ENCODE measurements at regions not wholly inside any gene's neighbourhood (a gene's known extent, or its start where the extent isn't known, plus 50 kb on each side); places are given as distances from the start of the nearest gene placed in this dataset.
"Not testable (repeated sequence)": the region's sequence is repeated elsewhere in the genome, so short reads cannot be mapped to it uniquely, and the experiment has no call there.

DNA sequence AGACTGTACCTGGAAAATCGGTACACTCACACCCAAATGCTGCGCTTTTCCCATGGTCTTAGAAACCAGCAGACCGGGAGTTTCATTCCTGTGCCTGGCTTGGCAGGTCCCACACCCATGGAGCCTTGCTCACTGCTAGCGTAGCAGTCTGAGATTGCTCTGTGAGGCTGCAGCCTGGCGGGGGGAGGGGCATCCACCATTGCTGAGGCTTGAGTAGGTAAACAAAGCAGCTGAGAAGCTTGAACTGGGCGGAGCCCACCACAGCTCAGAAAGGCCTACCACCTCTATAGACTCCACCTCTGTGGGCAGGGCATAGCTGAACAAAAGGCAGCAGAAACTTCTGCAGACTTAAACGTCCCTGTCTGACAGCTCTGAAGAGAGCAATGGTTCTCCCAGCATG lies 271.4 kb downstream of the SCG2 start:
- H3K9me3 Mint-ChIP-seq, H3K4me3 Mint-ChIP-seq, H3K27ac Mint-ChIP-seq, H3K36me3 Mint-ChIP-seq, H3K4me1 Mint-ChIP-seq, H3K27me3 Mint-ChIP-seq: not testable (repeated sequence)

DNA sequence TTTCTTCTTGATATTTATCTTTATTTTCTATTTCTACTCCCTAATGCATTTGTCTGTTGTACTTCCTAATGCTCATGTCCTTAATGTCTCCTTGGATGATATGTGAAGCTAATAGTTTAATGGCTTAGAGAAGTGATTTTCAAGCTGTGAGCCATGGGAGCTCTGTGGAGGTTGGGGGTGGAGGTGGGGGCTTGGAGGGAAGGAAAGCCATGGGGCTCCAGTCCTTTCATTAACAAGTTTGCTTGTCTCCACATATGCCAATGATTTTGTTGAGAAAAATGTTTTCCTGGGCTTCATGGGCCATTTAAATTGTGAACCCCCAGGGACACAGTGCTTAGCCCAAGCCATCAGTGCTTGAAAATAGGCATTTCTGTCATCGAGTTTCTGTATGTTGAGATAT lies 264.1 kb downstream of the SCG2 start:
- H3K9me3 Mint-ChIP-seq: no peaks in the 10 kb centered on the region
- H3K4me1 Mint-ChIP-seq: no peaks in the 10 kb centered on the region
- no peak overlapping the region for H3K4me3 Mint-ChIP-seq
- no peaks in the 10 kb centered on the region for H3K36me3 Mint-ChIP-seq
- H3K27ac Mint-ChIP-seq: peak overlapping the region; percentile 17
- no peaks in the 10 kb centered on the region for H3K27me3 Mint-ChIP-seq

DNA sequence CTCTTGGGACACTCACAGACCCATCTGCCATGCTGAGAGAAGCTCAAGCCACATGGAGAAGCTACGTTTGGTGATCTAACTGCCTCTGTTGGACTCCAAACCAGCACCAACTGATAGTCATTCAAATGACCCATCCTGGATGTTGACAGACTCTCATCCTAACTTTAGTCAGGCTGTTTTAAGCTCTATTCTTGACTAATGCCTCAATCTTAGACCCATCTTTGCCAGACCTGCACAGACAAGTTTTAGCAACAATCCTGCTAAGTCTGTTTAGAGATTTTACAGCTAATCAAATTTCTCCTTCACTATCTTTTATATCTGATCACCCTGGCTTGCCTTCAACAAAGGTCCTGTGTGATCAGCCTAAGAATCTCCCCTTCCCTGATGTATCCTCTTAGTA lies 245.1 kb downstream of the SCG2 start:
- H3K9me3 Mint-ChIP-seq: no peaks in the 10 kb centered on the region
- H3K27ac Mint-ChIP-seq: no peak overlapping the region
- no peaks in the 10 kb centered on the region for H3K27me3 Mint-ChIP-seq
- no peaks in the 10 kb centered on the region for H3K36me3 Mint-ChIP-seq
- no peak overlapping the region for H3K4me3 Mint-ChIP-seq
- no peaks in the 10 kb centered on the region for H3K4me1 Mint-ChIP-seq

DNA sequence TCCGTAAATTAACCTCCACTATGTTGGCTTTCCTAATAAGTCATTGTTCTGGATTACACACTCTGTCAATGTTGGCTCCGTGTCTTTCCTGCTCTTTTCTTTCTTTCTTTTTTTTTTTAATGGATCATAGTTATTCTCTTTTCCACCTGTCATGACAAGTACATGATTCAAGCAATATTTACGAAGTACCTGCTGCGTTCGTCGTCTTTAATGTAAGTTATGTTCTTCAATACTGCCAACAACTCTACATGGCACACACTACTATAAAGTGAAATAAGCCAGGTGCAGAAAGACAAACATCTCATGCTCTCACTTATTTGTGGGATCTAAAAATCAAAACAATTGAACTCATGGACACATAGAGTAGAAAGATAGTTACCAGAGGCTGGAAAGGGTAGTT lies 239.1 kb downstream of the SCG2 start:
- H3K9me3 Mint-ChIP-seq: peaks cover 6% of the 10 kb centered on the region
- no peak overlapping the region for H3K27ac Mint-ChIP-seq
- no peak overlapping the region for H3K4me3 Mint-ChIP-seq
- no peaks in the 10 kb centered on the region for H3K27me3 Mint-ChIP-seq
- H3K36me3 Mint-ChIP-seq: no peaks in the 10 kb centered on the region
- H3K4me1 Mint-ChIP-seq: no peaks in the 10 kb centered on the region

DNA sequence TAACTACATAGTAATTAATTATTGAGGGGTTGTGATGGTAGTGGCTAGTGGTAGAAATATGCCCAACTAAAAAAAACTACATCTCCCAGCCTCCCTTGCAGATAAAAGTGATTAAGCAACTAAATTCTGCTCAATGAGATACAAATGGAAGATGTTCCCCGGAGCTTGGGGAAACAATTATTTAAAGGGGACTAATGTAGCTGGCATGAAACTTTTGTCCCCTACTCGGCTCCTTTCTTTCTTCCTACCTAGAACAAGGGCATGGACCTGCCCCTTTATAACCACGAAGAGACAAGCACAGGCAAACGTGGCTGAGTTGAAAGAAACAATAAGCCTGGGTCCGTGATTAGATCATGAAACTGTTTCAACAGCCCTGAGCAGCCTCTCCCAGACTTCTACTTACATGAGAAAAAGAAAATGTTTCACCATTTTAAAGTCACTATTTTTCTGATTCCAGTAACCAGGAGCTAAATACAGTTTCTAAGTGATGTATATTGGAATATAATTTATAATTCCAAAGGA lies 236.9 kb downstream of the SCG2 start:
- no peaks in the 10 kb centered on the region for H3K4me1 Mint-ChIP-seq
- no peaks in the 10 kb centered on the region for H3K36me3 Mint-ChIP-seq

DNA sequence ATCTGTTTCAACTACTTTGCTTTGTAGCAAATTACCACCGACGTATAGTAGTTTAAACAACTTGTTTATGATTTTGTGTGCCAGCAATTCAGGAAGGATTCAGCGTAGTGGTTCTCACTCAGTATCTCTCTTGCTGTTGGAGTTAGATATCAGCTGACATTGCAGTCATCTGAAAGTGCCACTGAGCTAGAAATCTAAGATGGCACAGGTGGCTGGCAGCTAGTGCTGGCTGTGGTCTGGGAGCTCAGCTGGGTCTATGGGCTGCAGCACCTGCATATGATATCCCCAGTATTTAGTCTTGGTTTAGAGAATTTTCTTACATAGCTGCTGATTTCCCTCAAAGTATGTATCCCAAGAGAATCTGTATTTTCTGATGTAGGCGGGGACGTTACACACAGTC lies 235.6 kb downstream of the SCG2 start:
- Mint-ChIP-seq H3K4me3 (no peak overlapping the region), H3K9me3 (peaks cover 6% of the 10 kb centered on the region), H3K36me3 (no peaks in the 10 kb centered on the region), H3K27me3 (no peaks in the 10 kb centered on the region), H3K4me1 (no peaks in the 10 kb centered on the region), H3K27ac (no peak overlapping the region)

More for the DNA sequence above, 236.9 kb downstream of the SCG2 start:
- Mint-ChIP-seq H3K27me3 (no peaks in the 10 kb centered on the region), H3K27ac (no peak overlapping the region), H3K4me3 (no peak overlapping the region), H3K9me3 (peaks cover 6% of the 10 kb centered on the region)

DNA sequence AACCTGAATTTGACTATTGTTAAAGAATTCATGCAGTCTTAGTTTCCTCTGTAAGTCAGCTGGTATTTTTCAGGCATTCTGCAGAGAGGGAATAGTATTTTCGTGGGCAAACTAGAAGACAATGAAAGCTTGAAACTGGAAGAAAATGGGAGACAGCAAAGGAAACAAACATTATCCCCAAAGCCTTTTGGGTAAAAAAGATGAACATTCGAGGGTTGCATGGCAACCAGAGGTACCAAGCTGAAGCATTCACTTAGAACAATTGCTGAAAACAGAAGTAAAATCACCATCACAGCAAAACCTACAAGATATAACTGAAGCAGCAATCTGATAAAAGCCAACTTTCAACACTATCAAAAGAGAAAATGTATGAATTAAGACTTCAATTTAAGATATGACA lies 233.7 kb downstream of the SCG2 start:
- no peaks in the 10 kb centered on the region for H3K9me3 Mint-ChIP-seq
- H3K4me3 Mint-ChIP-seq: no peak overlapping the region
- H3K4me1 Mint-ChIP-seq: no peaks in the 10 kb centered on the region
- no peak overlapping the region for H3K27ac Mint-ChIP-seq
- H3K36me3 Mint-ChIP-seq: no peaks in the 10 kb centered on the region
- no peaks in the 10 kb centered on the region for H3K27me3 Mint-ChIP-seq

DNA sequence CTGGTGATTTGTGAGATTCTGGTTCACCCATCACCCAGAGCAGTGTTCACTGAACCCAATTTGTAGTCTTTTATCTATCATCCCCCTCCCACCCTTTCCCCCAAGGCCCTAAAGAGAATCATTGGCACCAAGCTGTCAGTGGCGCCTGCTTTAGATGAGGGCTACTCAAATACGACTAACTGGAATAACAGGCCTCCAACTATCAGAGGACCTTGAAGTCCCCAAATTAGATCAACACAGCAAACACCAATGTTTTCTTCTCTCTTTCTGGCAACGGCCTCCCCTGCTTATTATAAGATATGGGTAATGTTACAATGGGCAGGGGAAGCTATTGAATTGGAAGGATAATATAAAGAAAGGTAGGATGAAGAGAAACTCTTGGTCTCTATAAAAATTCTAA lies 232.3 kb downstream of the SCG2 start:
- Mint-ChIP-seq H3K4me1 (no peaks in the 10 kb centered on the region), H3K27ac (no peak overlapping the region), H3K4me3 (no peak overlapping the region), H3K27me3 (no peaks in the 10 kb centered on the region), H3K9me3 (no peaks in the 10 kb centered on the region), H3K36me3 (no peaks in the 10 kb centered on the region)

DNA sequence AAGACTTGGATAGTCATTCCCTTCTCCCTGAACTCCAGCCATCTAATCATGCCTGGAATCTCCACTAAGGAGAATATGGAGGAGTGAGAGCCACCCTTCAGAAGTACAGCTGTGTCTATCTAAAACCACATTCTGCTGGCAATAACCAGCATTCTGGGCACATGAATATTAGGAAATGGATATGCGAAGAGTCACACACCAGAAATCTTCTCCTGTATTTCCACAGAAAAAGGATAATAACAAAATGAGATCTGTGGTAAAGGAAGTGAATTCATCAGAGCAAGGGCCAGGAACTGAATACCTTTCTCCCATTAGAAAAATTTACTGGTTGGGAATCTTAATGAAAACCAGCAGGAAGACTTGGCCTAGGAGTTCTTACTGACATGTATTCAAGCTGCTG lies 218.8 kb downstream of the SCG2 start:
- Mint-ChIP-seq H3K4me3 (no peak overlapping the region), H3K27ac (no peak overlapping the region), H3K9me3 (peaks cover 9% of the 10 kb centered on the region), H3K27me3 (no peaks in the 10 kb centered on the region), H3K36me3 (no peaks in the 10 kb centered on the region), H3K4me1 (no peaks in the 10 kb centered on the region)

DNA sequence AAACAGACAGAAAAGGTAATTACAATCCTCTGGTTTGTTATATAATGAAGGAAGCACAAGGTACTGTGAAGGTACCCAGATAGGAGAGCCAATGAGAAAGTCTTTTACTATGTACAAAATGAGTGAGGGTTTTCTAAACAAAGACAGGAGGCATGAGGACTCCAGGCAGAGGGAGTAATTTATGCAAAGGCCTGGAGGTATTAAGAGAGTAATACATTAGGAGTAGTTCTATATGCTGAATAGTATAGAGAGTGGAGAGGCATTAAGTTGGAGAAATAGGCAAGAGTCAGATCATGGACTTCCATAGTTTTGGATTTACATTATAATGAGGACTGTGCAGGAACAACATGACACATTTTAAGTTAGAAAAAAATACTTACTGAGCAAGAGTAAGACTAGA lies 216.0 kb downstream of the SCG2 start:
- Mint-ChIP-seq H3K9me3 (peaks cover 9% of the 10 kb centered on the region), H3K4me3 (no peak overlapping the region), H3K4me1 (no peaks in the 10 kb centered on the region), H3K36me3 (no peaks in the 10 kb centered on the region), H3K27me3 (no peaks in the 10 kb centered on the region), H3K27ac (no peak overlapping the region)

DNA sequence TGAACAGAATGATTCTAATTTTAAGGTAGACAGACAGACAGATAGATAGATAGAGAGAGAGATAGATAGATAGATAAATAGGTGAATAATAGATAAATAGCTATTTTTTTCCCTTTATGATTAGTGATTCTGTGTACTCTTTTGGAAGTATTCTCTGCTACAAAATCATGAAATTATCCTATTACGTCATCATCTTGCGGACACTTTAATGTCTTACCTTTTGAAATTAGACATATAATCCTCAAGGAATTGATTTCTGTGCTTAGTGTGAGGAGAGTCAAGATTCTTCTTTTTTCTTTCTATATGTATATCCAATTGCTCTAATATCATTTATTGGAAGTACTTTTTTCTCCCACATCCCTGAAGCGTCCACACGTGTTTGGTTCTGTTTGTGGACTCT lies 215.2 kb downstream of the SCG2 start:
- H3K27ac Mint-ChIP-seq: no peak overlapping the region

DNA sequence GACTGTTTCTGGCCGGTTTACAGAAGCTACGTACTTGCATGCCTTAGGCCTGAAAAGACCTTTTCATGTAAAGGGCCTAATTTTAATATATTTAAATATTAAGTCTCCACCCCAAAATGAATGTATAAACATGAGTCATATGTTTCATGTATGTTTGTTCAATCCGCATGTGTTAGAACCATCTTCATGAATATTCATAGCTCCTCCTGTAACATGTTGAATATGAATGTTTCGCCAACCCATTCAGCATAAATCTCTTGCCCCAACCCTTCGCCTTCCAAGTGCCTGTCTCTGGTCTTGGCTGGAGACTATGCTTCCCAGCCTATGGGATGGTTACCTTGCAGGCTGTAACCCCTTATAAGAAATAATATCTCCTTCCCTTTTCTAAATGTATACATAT lies 212.5 kb downstream of the SCG2 start:
- Mint-ChIP-seq H3K27me3 (no peaks in the 10 kb centered on the region), H3K9me3 (peaks cover 1% of the 10 kb centered on the region), H3K36me3 (no peaks in the 10 kb centered on the region), H3K27ac (no peak overlapping the region), H3K4me3 (no peak overlapping the region), H3K4me1 (no peaks in the 10 kb centered on the region)

More for the DNA sequence above, 215.2 kb downstream of the SCG2 start:
- H3K4me3 Mint-ChIP-seq: no peak overlapping the region
- no peaks in the 10 kb centered on the region for H3K4me1 Mint-ChIP-seq
- H3K27me3 Mint-ChIP-seq: no peaks in the 10 kb centered on the region
- H3K9me3 Mint-ChIP-seq: peaks cover 8% of the 10 kb centered on the region
- H3K36me3 Mint-ChIP-seq: no peaks in the 10 kb centered on the region

DNA sequence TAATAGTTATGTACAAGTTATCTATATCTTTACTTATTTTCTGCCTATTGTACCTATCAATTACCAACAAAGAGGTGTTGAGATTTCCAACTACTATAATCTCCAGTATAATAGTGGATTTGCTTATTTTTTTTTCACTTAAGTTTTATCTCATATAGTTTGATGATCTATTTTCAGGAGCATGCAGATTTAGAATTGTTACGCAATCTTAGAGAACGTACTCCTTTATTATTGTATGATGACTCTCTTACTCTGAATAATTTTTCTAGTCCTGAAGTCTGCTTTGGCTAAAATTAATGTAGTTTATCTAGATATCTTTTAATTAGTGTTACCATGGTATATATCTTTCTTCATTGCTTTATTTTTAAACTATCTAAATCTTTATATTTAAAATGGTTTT lies 205.2 kb downstream of the SCG2 start:
- no peaks in the 10 kb centered on the region for H3K36me3 Mint-ChIP-seq
- H3K27me3 Mint-ChIP-seq: no peaks in the 10 kb centered on the region
- no peaks in the 10 kb centered on the region for H3K4me1 Mint-ChIP-seq
- no peak overlapping the region for H3K4me3 Mint-ChIP-seq
- H3K27ac Mint-ChIP-seq: no peak overlapping the region
- H3K9me3 Mint-ChIP-seq: peaks cover 6% of the 10 kb centered on the region

DNA sequence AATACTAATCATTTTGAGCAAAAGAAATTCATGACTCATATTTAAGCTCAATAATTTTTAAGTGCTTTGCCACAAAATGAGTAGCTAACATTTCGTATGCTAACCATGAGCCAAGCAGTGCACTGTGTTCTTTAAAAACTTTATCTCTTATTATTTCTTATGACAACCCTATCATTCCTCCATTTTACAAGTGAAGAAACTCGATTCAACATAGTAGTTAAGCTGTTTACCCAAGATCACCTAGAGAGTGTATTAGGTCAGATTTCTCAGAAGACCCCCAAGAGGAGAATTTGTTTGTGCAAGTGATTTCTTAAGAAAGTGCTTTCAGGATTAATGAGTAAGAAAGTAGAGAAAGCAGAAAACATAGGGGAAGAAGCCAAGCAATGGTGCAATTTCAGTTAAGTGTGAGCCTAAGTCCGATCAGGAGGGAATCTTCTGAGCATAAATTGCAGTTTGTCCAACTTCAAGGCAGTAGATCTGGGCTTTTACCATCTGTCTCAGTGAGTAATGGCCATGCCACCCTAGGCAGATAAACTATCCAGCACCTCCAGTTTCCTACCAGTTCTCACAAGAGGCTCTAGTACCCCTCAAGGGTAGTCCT lies 202.7 kb downstream of the SCG2 start:
- H3K4me3 Mint-ChIP-seq: no peak overlapping the region
- no peaks in the 10 kb centered on the region for H3K4me1 Mint-ChIP-seq
- no peaks in the 10 kb centered on the region for H3K27me3 Mint-ChIP-seq
- no peak overlapping the region for H3K27ac Mint-ChIP-seq
- H3K36me3 Mint-ChIP-seq: no peaks in the 10 kb centered on the region
- H3K9me3 Mint-ChIP-seq: peaks cover 6% of the 10 kb centered on the region

DNA sequence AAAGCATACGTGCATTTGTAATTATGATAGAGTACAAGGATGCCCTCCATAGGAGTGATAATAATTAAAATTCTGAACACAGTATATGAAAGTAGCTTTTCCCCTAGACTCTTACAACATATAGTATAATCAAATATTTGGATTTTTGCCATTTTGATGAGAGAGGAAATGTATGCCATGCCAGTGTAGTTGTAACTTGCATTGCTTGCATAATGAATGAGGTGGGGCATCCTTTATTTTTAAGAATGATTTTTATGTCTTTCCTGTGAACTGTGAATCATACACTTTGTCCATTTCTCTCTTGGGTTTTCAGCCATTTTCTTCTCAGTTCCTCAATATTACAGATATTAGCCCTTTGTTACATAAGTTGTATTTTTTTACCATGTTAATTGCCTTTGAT lies 197.5 kb downstream of the SCG2 start:
- H3K9me3 Mint-ChIP-seq: no peaks in the 10 kb centered on the region
- H3K27ac Mint-ChIP-seq: no peak overlapping the region
- no peaks in the 10 kb centered on the region for H3K36me3 Mint-ChIP-seq
- H3K27me3 Mint-ChIP-seq: no peaks in the 10 kb centered on the region
- H3K4me3 Mint-ChIP-seq: no peak overlapping the region
- no peaks in the 10 kb centered on the region for H3K4me1 Mint-ChIP-seq

DNA sequence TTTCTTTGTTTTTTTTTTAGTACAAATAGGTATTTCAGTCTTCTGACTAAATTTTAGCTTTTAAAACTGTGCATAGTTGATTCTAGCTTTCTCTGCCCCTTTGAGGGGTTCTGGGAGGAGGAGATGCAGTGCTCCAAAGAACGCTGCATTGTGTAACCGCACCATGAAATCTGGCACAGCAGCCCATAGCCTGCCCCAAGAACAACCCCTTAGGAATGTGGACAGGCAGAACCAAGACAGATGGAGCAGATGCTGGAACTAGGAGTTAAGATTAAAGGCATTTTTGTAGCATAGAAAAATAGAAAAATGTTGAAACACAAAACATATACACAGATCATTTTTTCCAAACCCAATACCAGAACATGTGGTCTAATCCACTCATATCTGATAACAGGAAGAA lies 187.5 kb downstream of the SCG2 start:
- no peaks in the 10 kb centered on the region for H3K4me1 Mint-ChIP-seq
- H3K27ac Mint-ChIP-seq: no peak overlapping the region
- no peaks in the 10 kb centered on the region for H3K36me3 Mint-ChIP-seq
- no peaks in the 10 kb centered on the region for H3K27me3 Mint-ChIP-seq
- H3K4me3 Mint-ChIP-seq: no peak overlapping the region
- H3K9me3 Mint-ChIP-seq: peaks cover 4% of the 10 kb centered on the region

DNA sequence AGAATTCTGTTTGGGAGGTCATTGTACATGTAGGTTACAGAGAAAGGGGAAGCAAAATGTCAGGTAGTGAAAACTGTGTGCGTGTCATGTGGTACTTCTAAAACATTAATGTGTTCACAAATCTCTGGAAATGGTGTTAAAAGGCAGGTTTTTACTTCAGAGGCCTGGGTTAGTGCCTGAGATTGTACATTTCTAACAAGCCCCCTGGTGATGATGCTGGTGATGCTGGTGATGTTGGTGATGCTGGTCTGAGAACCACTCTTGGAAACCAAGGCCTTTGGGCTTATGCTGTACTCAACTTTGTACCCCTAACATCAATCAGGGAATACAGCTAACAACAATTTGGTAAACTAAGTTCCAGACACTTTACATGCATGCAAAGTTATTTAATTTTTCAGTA lies 187.1 kb downstream of the SCG2 start:
- Mint-ChIP-seq H3K27ac (no peak overlapping the region), H3K4me1 (no peaks in the 10 kb centered on the region), H3K36me3 (no peaks in the 10 kb centered on the region), H3K27me3 (no peaks in the 10 kb centered on the region), H3K4me3 (no peak overlapping the region), H3K9me3 (peaks cover 4% of the 10 kb centered on the region)
